ENCODE measurements at regions not wholly inside any gene's neighbourhood (a gene's known extent, or its start where the extent isn't known, plus 50 kb on each side); places are given as distances from the start of the nearest gene placed in this dataset.

- TF ChIP-seq GATA2 (IDR thresholded peaks at IDR 0.05; ENCODE audit: low read depth, low read length) (no peak), GATA3 (IDR thresholded peaks at IDR 0.05; ENCODE audit: low read depth, low read length) (no peak)
Measured at GRCh38 chr13:63370101-63370500, 1954.5 kb upstream of the PCDH20 start.

GRCh38 chr13:63367522-63368198, 1952.0 kb upstream of the PCDH20 start:
- TF ChIP-seq GATA3 (IDR thresholded peaks at IDR 0.05; ENCODE audit: low read depth, low read length): no peak
- TF ChIP-seq GATA2 (IDR thresholded peaks at IDR 0.05; ENCODE audit: low read depth, low read length): no peak

- TF ChIP-seq GATA2 (IDR thresholded peaks at IDR 0.05; ENCODE audit: low read depth, low read length) (no peak), GATA3 (IDR thresholded peaks at IDR 0.05; ENCODE audit: low read depth, low read length) (no peak)
Measured at GRCh38 chr13:63364159-63364558, 1948.5 kb upstream of the PCDH20 start.

- TF ChIP-seq GATA3 (IDR thresholded peaks at IDR 0.05; ENCODE audit: low read depth, low read length) (no peak), GATA2 (IDR thresholded peaks at IDR 0.05; ENCODE audit: low read depth, low read length) (no peak)
Measured at GRCh38 chr13:63351533-63351932, 1935.9 kb upstream of the PCDH20 start.

- TF ChIP-seq GATA2 (IDR thresholded peaks at IDR 0.05; ENCODE audit: low read depth, low read length) (no peak), GATA3 (IDR thresholded peaks at IDR 0.05; ENCODE audit: low read depth, low read length) (no peak)
Measured at GRCh38 chr13:63351081-63351480, 1935.4 kb upstream of the PCDH20 start.

- no peak for TF ChIP-seq GATA3 (IDR thresholded peaks at IDR 0.05; ENCODE audit: low read depth, low read length)
Measured at GRCh38 chr13:63345835-63346234, 1930.2 kb upstream of the PCDH20 start.

- TF ChIP-seq GATA3 (IDR thresholded peaks at IDR 0.05; ENCODE audit: low read depth, low read length) (no peak), GATA2 (IDR thresholded peaks at IDR 0.05; ENCODE audit: low read depth, low read length) (no peak)
Measured at GRCh38 chr13:63344711-63345110, 1929.1 kb upstream of the PCDH20 start.

- TF ChIP-seq GATA2 (IDR thresholded peaks at IDR 0.05; ENCODE audit: low read depth, low read length) (no peak), GATA3 (IDR thresholded peaks at IDR 0.05; ENCODE audit: low read depth, low read length) (no peak)
Measured at GRCh38 chr13:63337921-63338320, 1922.3 kb upstream of the PCDH20 start.

GRCh38 chr13:63337041-63337440, 1921.4 kb upstream of the PCDH20 start:
- no peak for TF ChIP-seq GATA2 (IDR thresholded peaks at IDR 0.05; ENCODE audit: low read depth, low read length)
- TF ChIP-seq GATA3 (IDR thresholded peaks at IDR 0.05; ENCODE audit: low read depth, low read length): no peak

- TF ChIP-seq GATA2 (IDR thresholded peaks at IDR 0.05; ENCODE audit: low read depth, low read length): no peak
- no peak for TF ChIP-seq GATA3 (IDR thresholded peaks at IDR 0.05; ENCODE audit: low read depth, low read length)
Measured at GRCh38 chr13:63336549-63336948, 1920.9 kb upstream of the PCDH20 start.

- TF ChIP-seq GATA2 (IDR thresholded peaks at IDR 0.05; ENCODE audit: low read depth, low read length) (no peak), GATA3 (IDR thresholded peaks at IDR 0.05; ENCODE audit: low read depth, low read length) (no peak)
Measured at GRCh38 chr13:63327584-63327983, 1911.9 kb upstream of the PCDH20 start.

- TF ChIP-seq GATA3 (IDR thresholded peaks at IDR 0.05; ENCODE audit: low read depth, low read length) (no peak), GATA2 (IDR thresholded peaks at IDR 0.05; ENCODE audit: low read depth, low read length) (no peak)
Measured at GRCh38 chr13:63323441-63323840, 1907.8 kb upstream of the PCDH20 start.

GRCh38 chr13:63311587-63311986, 1895.9 kb upstream of the PCDH20 start:
- TF ChIP-seq GATA2 (IDR thresholded peaks at IDR 0.05; ENCODE audit: low read depth, low read length): no peak
- no peak for TF ChIP-seq GATA3 (IDR thresholded peaks at IDR 0.05; ENCODE audit: low read depth, low read length)

- no peak for TF ChIP-seq GATA2 (IDR thresholded peaks at IDR 0.05; ENCODE audit: low read depth, low read length)
- no peak for TF ChIP-seq GATA3 (IDR thresholded peaks at IDR 0.05; ENCODE audit: low read depth, low read length)
Measured at GRCh38 chr13:63308549-63309165, 1893.0 kb upstream of the PCDH20 start.

GRCh38 chr13:63307228-63307627, 1891.6 kb upstream of the PCDH20 start:
- TF ChIP-seq GATA3 (IDR thresholded peaks at IDR 0.05; ENCODE audit: low read depth, low read length) (no peak), GATA2 (IDR thresholded peaks at IDR 0.05; ENCODE audit: low read depth, low read length) (no peak)
